HEK293 (cell line): ENCODE measurements at regions not wholly inside any gene's neighbourhood (a gene's known extent, or its start where the extent isn't known, plus 50 kb on each side); places are given as distances from the start of the nearest gene placed in this dataset.

Experiments
- ATF2 ChIP-seq: fragments of 450-650 bp; formaldehyde crosslinking; IDR thresholded peaks from 2 replicates; pipeline ENCODE4 v1.5.1; 2016; ENCODE audit warnings: missing biosample characterization, missing genetic modification characterization, low read depth
- HIC1 ChIP-seq: fragments of 450-650 bp; formaldehyde crosslinking; IDR thresholded peaks from 2 replicates; pipeline ENCODE4 v1.5.1; 2016; ENCODE audit warnings: missing biosample characterization, missing genetic modification characterization
- MYNN ChIP-seq: fragments of 450-650 bp; formaldehyde crosslinking; IDR thresholded peaks from 2 replicates; pipeline ENCODE4 v1.5.1; 2016; ENCODE audit warnings: missing biosample characterization, missing genetic modification characterization, borderline replicate concordance
- OSR2 ChIP-seq: fragments of 450-650 bp; formaldehyde crosslinking; IDR thresholded peaks from 2 replicates; pipeline ENCODE4 v1.5.1; 2016; ENCODE audit warnings: missing biosample characterization, missing genetic modification characterization
- ZNF157 ChIP-seq: fragments of 450-650 bp; formaldehyde crosslinking; IDR thresholded peaks from 2 replicates; pipeline ENCODE4 v1.5.1; 2016; ENCODE audit warnings: missing biosample characterization, missing genetic modification characterization
- ZNF211 ChIP-seq: fragments of 450-650 bp; formaldehyde crosslinking; IDR thresholded peaks from 2 replicates; pipeline ENCODE4 v1.5.1; 2016; ENCODE audit warnings: low read depth, missing biosample characterization, missing genetic modification characterization
- ZNF521 ChIP-seq: fragments of 450-650 bp; formaldehyde crosslinking; IDR thresholded peaks from 2 replicates; pipeline ENCODE4 v1.5.1; 2017; ENCODE audit warnings: missing biosample characterization, mild to moderate bottlenecking, missing genetic modification characterization
- ZNF561 ChIP-seq: fragments of 450-650 bp; IDR thresholded peaks from 2 replicates; pipeline ENCODE4 v1.5.1; 2018; ENCODE audit warnings: missing biosample characterization, missing genetic modification characterization, borderline replicate concordance
- ZNF747 ChIP-seq: fragments of 450-650 bp; formaldehyde crosslinking; IDR thresholded peaks from 2 replicates; pipeline ENCODE4 v1.5.1; 2016; ENCODE audit warnings: missing biosample characterization, missing genetic modification characterization
- ZNF776 ChIP-seq: fragments of 450-650 bp; formaldehyde crosslinking; IDR thresholded peaks from 2 replicates; pipeline ENCODE4 v1.5.0; 2017; ENCODE audit warnings: missing biosample characterization, missing genetic modification characterization, borderline replicate concordance
- TF ChIP-seq, protein P1 (sequence below): fragments of 450-650 bp; formaldehyde crosslinking; IDR thresholded peaks from 2 replicates; pipeline ENCODE4 v1.5.1; 2016; ENCODE audit warnings: missing biosample characterization, missing genetic modification characterization

- TF ChIP-seq ZNF157 (tag by site-specific recombination) (no peak), ZNF776 (no peak), OSR2 (tag by site-specific recombination) (no peak), ZNF747 (no peak), ZNF561 (tag by site-specific recombination) (no peak), MYNN (tag by site-specific recombination) (no peak), ZNF211 (tag by site-specific recombination) (no peak), ZNF521 (tag by site-specific recombination) (no peak), HIC1 (tag by site-specific recombination) (no peak), ATF2 (tag by site-specific recombination) (no peak)
- TF ChIP-seq, protein P1, sequence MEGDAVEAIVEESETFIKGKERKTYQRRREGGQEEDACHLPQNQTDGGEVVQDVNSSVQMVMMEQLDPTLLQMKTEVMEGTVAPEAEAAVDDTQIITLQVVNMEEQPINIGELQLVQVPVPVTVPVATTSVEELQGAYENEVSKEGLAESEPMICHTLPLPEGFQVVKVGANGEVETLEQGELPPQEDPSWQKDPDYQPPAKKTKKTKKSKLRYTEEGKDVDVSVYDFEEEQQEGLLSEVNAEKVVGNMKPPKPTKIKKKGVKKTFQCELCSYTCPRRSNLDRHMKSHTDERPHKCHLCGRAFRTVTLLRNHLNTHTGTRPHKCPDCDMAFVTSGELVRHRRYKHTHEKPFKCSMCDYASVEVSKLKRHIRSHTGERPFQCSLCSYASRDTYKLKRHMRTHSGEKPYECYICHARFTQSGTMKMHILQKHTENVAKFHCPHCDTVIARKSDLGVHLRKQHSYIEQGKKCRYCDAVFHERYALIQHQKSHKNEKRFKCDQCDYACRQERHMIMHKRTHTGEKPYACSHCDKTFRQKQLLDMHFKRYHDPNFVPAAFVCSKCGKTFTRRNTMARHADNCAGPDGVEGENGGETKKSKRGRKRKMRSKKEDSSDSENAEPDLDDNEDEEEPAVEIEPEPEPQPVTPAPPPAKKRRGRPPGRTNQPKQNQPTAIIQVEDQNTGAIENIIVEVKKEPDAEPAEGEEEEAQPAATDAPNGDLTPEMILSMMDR (tag by site-specific recombination), result no peak
These were observed 423.0 kb upstream of the THBS1 start for GRCh38 chr15:39157882-39158281.
